Lung (tissue), 11 donors: ENCODE measurements at regions not wholly inside any gene's neighbourhood (a gene's known extent, or its start where the extent isn't known, plus 50 kb on each side); places are given as distances from the start of the nearest gene placed in this dataset.

Experiments
- ATAC-seq: fragments of 200-7000 bp; cut with Tn5 transposase; one replicate; pipeline ENCODE4 v1.9.1; 2020; ENCODE audit warnings: moderate number of reproducible peaks; ENCODE audit not compliant: insufficient read depth, low FRiP score
- DNase-seq, 3 donors: peaks; one replicate each; pipeline ENCODE4 v3.0.0-alpha.2; 2013 to 2017
- H3K27ac ChIP-seq, 2 donors: one replicate each; pipeline ENCODE4 v1.5.1; 2013; ENCODE audit warnings: mild to moderate bottlenecking in 2 of 2, moderate library complexity in 2 of 2, control low read depth in 1 of 2, inconsistent platforms in 1 of 2, low read depth in 1 of 2, low read length in 1 of 2
- H3K27me3 ChIP-seq, 3 donors: one replicate each; pipeline ENCODE4 v1.5.1; 2013; ENCODE audit warnings: low read length in 2 of 3; ENCODE audit not compliant: control insufficient read depth in 3 of 3, insufficient read depth in 3 of 3
- H3K36me3 ChIP-seq, 4 donors: one replicate each; pipeline ENCODE4 v1.5.1; 2013; ENCODE audit warnings: low read length in 4 of 4, mild to moderate bottlenecking in 1 of 4, moderate library complexity in 1 of 4; ENCODE audit not compliant: control insufficient read depth in 4 of 4, insufficient read depth in 4 of 4
- H3K4me1 ChIP-seq, 5 donors: one replicate each; pipeline ENCODE4 v1.5.1; 2013; ENCODE audit warnings: low read length in 5 of 5, mild to moderate bottlenecking in 2 of 5, moderate library complexity in 1 of 5; ENCODE audit not compliant: control insufficient read depth in 5 of 5, insufficient read depth in 5 of 5
- H3K4me3 ChIP-seq: one replicate; pipeline ENCODE4 v1.5.1; 2013; ENCODE audit warnings: mild to moderate bottlenecking, control low read depth, moderate library complexity
- H3K9ac ChIP-seq, 2 donors: one replicate each; pipeline ENCODE4 v1.5.1; 2013; ENCODE audit warnings: low read length in 2 of 2, control low read depth in 1 of 2; ENCODE audit not compliant: insufficient read depth in 1 of 2
- H3K9me3 ChIP-seq, 4 donors: one replicate each; pipeline ENCODE4 v1.5.1; 2013; ENCODE audit warnings: low read length in 3 of 4, mild to moderate bottlenecking in 1 of 4, moderate library complexity in 1 of 4; ENCODE audit not compliant: control insufficient read depth in 4 of 4, insufficient read depth in 3 of 4
- CTCF ChIP-seq: IDR thresholded peaks from 2 replicates; pipeline ENCODE4 v1.5.1; 2012; ENCODE audit warnings: mild to moderate bottlenecking; ENCODE audit errors: control extremely low read depth, extremely low read depth
- WGBS, 2 donors: extraction: QIAGEN DNeasy Blood & Tissue Kit; methylation state at CpG; one replicate each; pipeline ENCODE4 v1.1.7; 2013; 5-methylcytosine and 5-hydroxymethylcytosine counted together
- donor health status: control.
- donor health status: control.
- donor health status: Bipolar disorder and iron deficiency.
- donor health status: healthy.
- donor health status: DM: yes; HTN: yes; CAD: no.

DNA sequence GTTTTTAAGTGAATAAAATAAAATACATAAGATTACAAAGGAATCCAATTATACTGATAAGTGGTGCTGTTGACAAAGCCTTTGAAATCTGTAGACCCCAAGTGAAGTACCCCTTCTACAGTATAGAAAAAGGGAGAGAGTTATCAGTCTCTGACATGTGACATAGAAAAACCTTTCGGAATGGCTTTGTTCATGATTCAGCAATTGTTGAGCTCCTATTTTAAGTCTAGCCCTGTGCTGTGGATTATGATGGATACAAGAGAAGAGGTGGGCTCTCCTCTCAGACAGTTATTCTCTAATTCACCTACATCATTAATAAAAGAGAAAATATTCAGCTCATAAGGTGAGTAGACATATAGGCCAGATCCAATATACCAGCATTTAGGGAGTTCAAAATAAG, 53.3 kb upstream of the ITPKB start:
- H3K4me3 ChIP-seq: no peak overlapping the region
- no peak overlapping the region for H3K9ac ChIP-seq
- ATAC-seq (no peak), DNase-seq (no peak)
- H3K36me3 ChIP-seq: no peaks in the 10 kb centered on the region
- no peaks in the 10 kb centered on the region for H3K9me3 ChIP-seq
- no peaks in the 10 kb centered on the region for H3K27me3 ChIP-seq
- WGBS, 2 donors: 90 to 100% methylated on average over 1 of the region's 1 CpG
- no peak overlapping the region for H3K27ac ChIP-seq
- TF ChIP-seq CTCF: no peak
- H3K4me1 ChIP-seq: peaks cover 0 to 2% (median 0%) of the 10 kb centered on the region in 5 donors

- Histone ChIP-seq H3K9me3 (no peaks in the 10 kb centered on the region), H3K4me3 (no peak overlapping the region), H3K4me1 (no peaks in the 10 kb centered on the region), H3K27me3 (no peaks in the 10 kb centered on the region), H3K27ac (no peak overlapping the region), H3K36me3 (no peaks in the 10 kb centered on the region), H3K9ac (no peak overlapping the region)
- 82 to 90% methylated on average over 6 of the region's 6 CpGs for WGBS, 2 donors
- TF ChIP-seq CTCF: no peak
- DNase-seq (no peak), ATAC-seq (no peak)
These were observed 51.6 kb upstream of the ITPKB start for GRCh38 chr1:226790545-226791181.

GRCh38 chr1:226788965-226789364, 49.9 kb upstream of the ITPKB start:
- ATAC-seq (no peak), DNase-seq (no peak)
- Histone ChIP-seq H3K4me3 (no peak overlapping the region), H3K4me1 (no peaks in the 10 kb centered on the region), H3K27ac (no peak overlapping the region), H3K9me3 (no peaks in the 10 kb centered on the region), H3K36me3 (no peaks in the 10 kb centered on the region), H3K9ac (no peak overlapping the region), H3K27me3 (no peaks in the 10 kb centered on the region)
- no peak for TF ChIP-seq CTCF
- WGBS, 2 donors: 84 to 94% methylated on average over 4 of the region's 4 CpGs
